HAP-1 (cell line): ENCODE measurements at regions not wholly inside any gene's neighbourhood (a gene's known extent, or its start where the extent isn't known, plus 50 kb on each side); places are given as distances from the start of the nearest gene placed in this dataset.

Experiments
- DNase-seq, 2 experiments: peaks; one replicate each; pipeline ENCODE4 v3.0.0-alpha.2; 2016 to 2020; ENCODE audit warnings: low spot score in 2 of 2
- H3K27me3 ChIP-seq: fragments of 250-450 bp; sonication (Bioruptor Pico); 2 replicates; pipeline ENCODE4 v1.5.1; 2020; ENCODE audit warnings: low read depth, mild to moderate bottlenecking, moderate library complexity
- H3K36me3 ChIP-seq: fragments of 250-450 bp; sonication (Bioruptor Pico); replicated peaks from 2 replicates; pipeline ENCODE4 v1.5.1; 2020; ENCODE audit warnings: mild to moderate bottlenecking
- H3K4me1 ChIP-seq: fragments of 250-450 bp; sonication (Bioruptor Pico); 2 replicates; pipeline ENCODE4 v1.5.1; 2020; ENCODE audit warnings: mild to moderate bottlenecking
- H3K4me3 ChIP-seq: fragments of 250-450 bp; sonication (Bioruptor Pico); 2 replicates; pipeline ENCODE4 v1.5.1; 2020; ENCODE audit warnings: mild to moderate bottlenecking, moderate library complexity
- H3K9me3 ChIP-seq: fragments of 250-450 bp; sonication (Bioruptor Pico); 2 replicates; pipeline ENCODE4 v1.5.1; 2020; ENCODE audit warnings: mild to moderate bottlenecking, moderate library complexity
- in situ Hi-C: fragments of 300-500 bp; cut with MboI; formaldehyde crosslinking; loops from 3 replicates; pipeline ENCODE4 v1.14.3; 2020; ENCODE audit warnings: low sequenced_read_pairs, inconsistent platforms, mixed read lengths

GRCh38 chr4:64516176-64516575 is 106.9 kb upstream of the TECRL start:
- Histone ChIP-seq H3K36me3 (no peaks in the 10 kb centered on the region), H3K9me3 (no peaks in the 10 kb centered on the region), H3K27me3 (no peaks in the 10 kb centered on the region), H3K4me3 (no peak overlapping the region), H3K4me1 (no peaks in the 10 kb centered on the region)
- DNase-seq, result no peak
- in situ Hi-C loops, result no loop called here

GRCh38 chr4:64508089-64508488 is 98.8 kb upstream of the TECRL start:
- H3K9me3 ChIP-seq, result no peaks in the 10 kb centered on the region
- no peak overlapping the region for H3K4me3 ChIP-seq
- no peaks in the 10 kb centered on the region for H3K4me1 ChIP-seq
- in situ Hi-C loops, result no loop called here
- no peaks in the 10 kb centered on the region for H3K36me3 ChIP-seq
- no peaks in the 10 kb centered on the region for H3K27me3 ChIP-seq
- no peak for DNase-seq

GRCh38 chr4:64503945-64504675 is 94.9 kb upstream of the TECRL start:
- Histone ChIP-seq H3K36me3 (no peaks in the 10 kb centered on the region), H3K9me3 (no peaks in the 10 kb centered on the region), H3K4me3 (no peak overlapping the region), H3K27me3 (no peaks in the 10 kb centered on the region), H3K4me1 (no peaks in the 10 kb centered on the region)
- in situ Hi-C loops, result no loop called here
- DNase-seq, result no peak

- no peaks in the 10 kb centered on the region for H3K27me3 ChIP-seq
- no peaks in the 10 kb centered on the region for H3K36me3 ChIP-seq
- in situ Hi-C loops, result no loop called here
- no peaks in the 10 kb centered on the region for H3K4me1 ChIP-seq
- no peak overlapping the region for H3K4me3 ChIP-seq
- H3K9me3 ChIP-seq, result no peaks in the 10 kb centered on the region
- DNase-seq, result no peak
Measured at GRCh38 chr4:64503416-64503815, 94.2 kb upstream of the TECRL start.

- Histone ChIP-seq H3K9me3 (no peaks in the 10 kb centered on the region), H3K27me3 (no peaks in the 10 kb centered on the region), H3K4me3 (no peak overlapping the region), H3K4me1 (no peaks in the 10 kb centered on the region), H3K36me3 (no peaks in the 10 kb centered on the region)
- in situ Hi-C loops, result no loop called here
- no peak for DNase-seq
Measured at GRCh38 chr4:64497491-64497890, 88.2 kb upstream of the TECRL start.

GRCh38 chr4:64495946-64496345 is 86.7 kb upstream of the TECRL start:
- in situ Hi-C loops, result no loop called here
- H3K4me1 ChIP-seq, result no peaks in the 10 kb centered on the region
- H3K36me3 ChIP-seq, result no peaks in the 10 kb centered on the region

GRCh38 chr4:64489628-64490027 is 80.4 kb upstream of the TECRL start:
- no peaks in the 10 kb centered on the region for H3K36me3 ChIP-seq
- H3K4me3 ChIP-seq, result no peak overlapping the region
- no peaks in the 10 kb centered on the region for H3K27me3 ChIP-seq
- no peak for DNase-seq
- H3K4me1 ChIP-seq, result no peaks in the 10 kb centered on the region
- H3K9me3 ChIP-seq, result no peaks in the 10 kb centered on the region
- in situ Hi-C loops, result no loop called here

More at GRCh38 chr4:64495946-64496345, 86.7 kb upstream of the TECRL start:
- H3K4me3 ChIP-seq, result no peak overlapping the region
- H3K27me3 ChIP-seq, result no peaks in the 10 kb centered on the region
- no peak for DNase-seq
- no peaks in the 10 kb centered on the region for H3K9me3 ChIP-seq

GRCh38 chr4:64479338-64479737 is 70.1 kb upstream of the TECRL start:
- no peaks in the 10 kb centered on the region for H3K4me1 ChIP-seq
- H3K36me3 ChIP-seq, result no peaks in the 10 kb centered on the region
- in situ Hi-C loops, result no loop called here
- no peak overlapping the region for H3K4me3 ChIP-seq
- DNase-seq, result no peak
- H3K9me3 ChIP-seq, result no peaks in the 10 kb centered on the region
- H3K27me3 ChIP-seq, result no peaks in the 10 kb centered on the region

- H3K4me3 ChIP-seq, result no peak overlapping the region
- no peaks in the 10 kb centered on the region for H3K27me3 ChIP-seq
- no peaks in the 10 kb centered on the region for H3K36me3 ChIP-seq
- in situ Hi-C loops, result no loop called here
- DNase-seq, result no peak
- no peaks in the 10 kb centered on the region for H3K9me3 ChIP-seq
- no peaks in the 10 kb centered on the region for H3K4me1 ChIP-seq
Measured at GRCh38 chr4:64477127-64477526, 67.9 kb upstream of the TECRL start.

GRCh38 chr4:64465263-64465662 is 56.0 kb upstream of the TECRL start:
- H3K27me3 ChIP-seq, result no peaks in the 10 kb centered on the region
- no peak for DNase-seq
- H3K36me3 ChIP-seq, result no peaks in the 10 kb centered on the region
- in situ Hi-C loops, result no loop called here
- H3K9me3 ChIP-seq, result no peaks in the 10 kb centered on the region
- peaks cover 5% of the 10 kb centered on the region; the same call in 1 of the 2 replicates for H3K4me1 ChIP-seq
- no peak overlapping the region for H3K4me3 ChIP-seq

GRCh38 chr4:64464581-64464980 is 55.3 kb upstream of the TECRL start:
- no peak for DNase-seq
- H3K9me3 ChIP-seq, result no peaks in the 10 kb centered on the region
- peaks cover 5% of the 10 kb centered on the region; the same call in 1 of the 2 replicates for H3K4me1 ChIP-seq
- H3K36me3 ChIP-seq, result no peaks in the 10 kb centered on the region
- in situ Hi-C loops, result no loop called here
- H3K4me3 ChIP-seq, result no peak overlapping the region
- H3K27me3 ChIP-seq, result no peaks in the 10 kb centered on the region
